Caco-2 (cell line): ENCODE measurements at regions not wholly inside any gene's neighbourhood (a gene's known extent, or its start where the extent isn't known, plus 50 kb on each side); places are given as distances from the start of the nearest gene placed in this dataset.

Experiments
- BruUV-seq: library from RNA; stranded (reverse); fragments of 400-500 nt; replicated peaks from 2 replicates; lab custom pipeline; 2021; lab: Mats Ljungman, UMichigan
- CTCF ChIA-PET: fragments of 300-600 bp; sonication (Branson Sonifier 250); formaldehyde crosslinking; loops from one replicate; lab custom pipeline; 2022; ENCODE audit warnings: antibody characterized with exemption; lab: Charles Lee
- POLR2A ChIA-PET: fragments of 300-600 bp; sonication (Branson Sonifier 250); formaldehyde crosslinking; loops from one replicate; lab custom pipeline; 2022; ENCODE audit warnings: antibody characterized with exemption; lab: Charles Lee
- DNase-seq, 2 experiments: peaks; one replicate each; pipeline versions ENCODE4 v3.0.0 to v3.0.0-alpha.2; 2020 to 2022
- H3K27me3 ChIP-seq: replicated peaks from 2 replicates; pipeline ENCODE4 v1.6.0; 2011; ENCODE audit warnings: low read length; ENCODE audit not compliant: control insufficient read depth, insufficient read depth
- H3K36me3 ChIP-seq: 2 replicates; pipeline ENCODE4 v1.5.1; 2011; ENCODE audit warnings: low read length; ENCODE audit not compliant: control insufficient read depth, insufficient read depth
- H3K4me1 ChIP-seq: fragments of 250-450 bp; sonication (Bioruptor Pico); 2 replicates; pipeline ENCODE4 v1.5.1; 2020; ENCODE audit warnings: mild to moderate bottlenecking
- H3K4me3 ChIP-seq: 2 replicates; pipeline ENCODE4 v1.5.1; 2011; ENCODE audit warnings: low read depth, mild to moderate bottlenecking, control low read depth, low read length
- H3K9me3 ChIP-seq: fragments of 250-450 bp; sonication (Bioruptor Pico); 2 replicates; pipeline ENCODE4 v1.5.1; 2020; ENCODE audit warnings: mild to moderate bottlenecking, moderate library complexity
- H3K27ac Mint-ChIP-seq: one replicate; pipeline ENCODE4 v1.8.0; 2022; ENCODE audit warnings: mixed read lengths; ENCODE audit not compliant: unreplicated experiment
- H3K27me3 Mint-ChIP-seq: one replicate; pipeline ENCODE4 v1.8.0; 2022; ENCODE audit warnings: mixed read lengths; ENCODE audit not compliant: insufficient read depth, unreplicated experiment
- H3K36me3 Mint-ChIP-seq: one replicate; pipeline ENCODE4 v1.8.0; 2022; ENCODE audit warnings: mild to moderate bottlenecking, mixed read lengths; ENCODE audit not compliant: insufficient read depth, unreplicated experiment
- H3K4me1 Mint-ChIP-seq: one replicate; pipeline ENCODE4 v1.8.0; 2022; ENCODE audit warnings: low read depth, mixed read lengths; ENCODE audit not compliant: unreplicated experiment
- H3K4me3 Mint-ChIP-seq: one replicate; pipeline ENCODE4 v1.8.0; 2022; ENCODE audit warnings: mild to moderate bottlenecking, moderate library complexity, mixed read lengths; ENCODE audit not compliant: unreplicated experiment
- H3K9me3 Mint-ChIP-seq: one replicate; pipeline ENCODE4 v1.8.0; 2022; ENCODE audit warnings: mixed read lengths; ENCODE audit not compliant: unreplicated experiment
- CTCF ChIP-seq, 2 experiments: fragments of 200-600 bp in 1 of 2; IDR thresholded peaks; 1 replicate in 1 of 2; 2 replicates in 1 of 2; pipeline versions ENCODE4 v1.5.1 to v1.8.0; 2011 to 2022; ENCODE audit warnings: antibody characterized with exemption in 1 of 2, control low read depth in 1 of 2, inconsistent platforms in 1 of 2, low read depth in 1 of 2, low read length in 1 of 2, mild to moderate bottlenecking in 1 of 2, moderate library complexity in 1 of 2; ENCODE audit not compliant: insufficient read depth in 1 of 2, severe bottlenecking in 1 of 2, unreplicated experiment in 1 of 2
- intact Hi-C: fragments of 100-400 bp; cut with micrococcal nuclease; formaldehyde crosslinking; loops from one replicate; pipeline ENCODE4 v1.10.0; 2022; ENCODE audit not compliant: unreplicated experiment

- ChIA-PET CTCF (no interaction called here), POLR2A (no interaction called here)
- no peak for DNase-seq
- Histone ChIP-seq H3K4me3 (no peak overlapping the region), H3K9me3 (no peaks in the 10 kb centered on the region), H3K27me3 (no peaks in the 10 kb centered on the region), H3K4me1 (peaks cover 14% of the 10 kb centered on the region), H3K36me3 (no peaks in the 10 kb centered on the region)
- no TSS peak for BruUV-seq
- Mint-ChIP-seq H3K36me3 (no peaks in the 10 kb centered on the region), H3K27me3 (no peaks in the 10 kb centered on the region), H3K9me3 (no peaks in the 10 kb centered on the region), H3K4me1 (no peaks in the 10 kb centered on the region), H3K27ac (no peak overlapping the region), H3K4me3 (no peak overlapping the region)
- intact Hi-C loops: no loop called here
- no peak for TF ChIP-seq CTCF (IDR thresholded peaks at IDR 0.05; ENCODE audit: insufficient read depth in 1 of 2, low read depth in 1 of 2, low read length in 1 of 2, severe bottlenecking in 1 of 2, unreplicated experiment in 1 of 2)
Observed at GRCh38 chr1:98402860-98403259, 258.7 kb upstream of the SNX7 start.

GRCh38 chr1:98400446-98400845 lies 261.1 kb upstream of the SNX7 start:
- no peak overlapping the region for H3K4me3 ChIP-seq
- POLR2A ChIA-PET: no interaction called here
- H3K27me3 ChIP-seq: no peaks in the 10 kb centered on the region
- Mint-ChIP-seq H3K36me3 (no peaks in the 10 kb centered on the region), H3K4me3 (no peak overlapping the region), H3K27ac (no peak overlapping the region), H3K9me3 (no peaks in the 10 kb centered on the region), H3K4me1 (no peaks in the 10 kb centered on the region), H3K27me3 (no peaks in the 10 kb centered on the region)
- peaks cover 6% of the 10 kb centered on the region for H3K4me1 ChIP-seq
- H3K36me3 ChIP-seq: no peaks in the 10 kb centered on the region
- TF ChIP-seq CTCF (IDR thresholded peaks at IDR 0.05; ENCODE audit: insufficient read depth in 1 of 2, low read depth in 1 of 2, low read length in 1 of 2, severe bottlenecking in 1 of 2, unreplicated experiment in 1 of 2): no peak
- BruUV-seq: no TSS peak
- no peaks in the 10 kb centered on the region for H3K9me3 ChIP-seq
- DNase-seq: no peak
- CTCF ChIA-PET: no interaction called here
- intact Hi-C loops: no loop called here

- H3K9me3 ChIP-seq: no peaks in the 10 kb centered on the region
- intact Hi-C loops: no loop called here
- Mint-ChIP-seq H3K27me3 (no peaks in the 10 kb centered on the region), H3K4me1 (no peaks in the 10 kb centered on the region), H3K4me3 (no peak overlapping the region), H3K36me3 (no peaks in the 10 kb centered on the region), H3K27ac (no peak overlapping the region), H3K9me3 (no peaks in the 10 kb centered on the region)
- H3K4me1 ChIP-seq: 0 out of 2 replicates have a peak, but pooled peaks cover 1% of the 10 kb centered on the region
- no peak for DNase-seq
- H3K27me3 ChIP-seq: no peaks in the 10 kb centered on the region
- ChIA-PET CTCF (no interaction called here), POLR2A (no interaction called here)
- TF ChIP-seq CTCF (IDR thresholded peaks at IDR 0.05; ENCODE audit: insufficient read depth in 1 of 2, low read depth in 1 of 2, low read length in 1 of 2, severe bottlenecking in 1 of 2, unreplicated experiment in 1 of 2): no peak
- BruUV-seq: no TSS peak
- H3K36me3 ChIP-seq: no peaks in the 10 kb centered on the region
- H3K4me3 ChIP-seq: no peak overlapping the region
Observed at GRCh38 chr1:98399218-98399617, 262.3 kb upstream of the SNX7 start.
